Esophagus squamous epithelium (tissue), 4 donors: ENCODE measurements at regions not wholly inside any gene's neighbourhood (a gene's known extent, or its start where the extent isn't known, plus 50 kb on each side); places are given as distances from the start of the nearest gene placed in this dataset.

Experiments used
- POLR2A ChIP-seq, 4 donors: fragments of 450-650 bp; IDR thresholded peaks; one replicate each; pipeline ENCODE4 v1.6.1; 2017; ENCODE audit warnings: antibody characterized with exemption in 4 of 4, mild to moderate bottlenecking in 4 of 4, moderate library complexity in 3 of 4
- TF ChIP-seq, protein P1 (sequence below), 6 experiments: fragments of 450-650 bp in 4 of 6; fragments of 200-600 bp in 2 of 6; sonication (generic) in 2 of 6; IDR thresholded peaks; one replicate each; pipeline ENCODE4 v1.5.1; 2016 to 2019; ENCODE audit warnings: antibody characterized with exemption in 6 of 6, mild to moderate bottlenecking in 4 of 6, moderate library complexity in 4 of 6

GRCh38 chr4:54581807-54582206 is 76.0 kb upstream of the KIT start:
- TF ChIP-seq, protein P1, sequence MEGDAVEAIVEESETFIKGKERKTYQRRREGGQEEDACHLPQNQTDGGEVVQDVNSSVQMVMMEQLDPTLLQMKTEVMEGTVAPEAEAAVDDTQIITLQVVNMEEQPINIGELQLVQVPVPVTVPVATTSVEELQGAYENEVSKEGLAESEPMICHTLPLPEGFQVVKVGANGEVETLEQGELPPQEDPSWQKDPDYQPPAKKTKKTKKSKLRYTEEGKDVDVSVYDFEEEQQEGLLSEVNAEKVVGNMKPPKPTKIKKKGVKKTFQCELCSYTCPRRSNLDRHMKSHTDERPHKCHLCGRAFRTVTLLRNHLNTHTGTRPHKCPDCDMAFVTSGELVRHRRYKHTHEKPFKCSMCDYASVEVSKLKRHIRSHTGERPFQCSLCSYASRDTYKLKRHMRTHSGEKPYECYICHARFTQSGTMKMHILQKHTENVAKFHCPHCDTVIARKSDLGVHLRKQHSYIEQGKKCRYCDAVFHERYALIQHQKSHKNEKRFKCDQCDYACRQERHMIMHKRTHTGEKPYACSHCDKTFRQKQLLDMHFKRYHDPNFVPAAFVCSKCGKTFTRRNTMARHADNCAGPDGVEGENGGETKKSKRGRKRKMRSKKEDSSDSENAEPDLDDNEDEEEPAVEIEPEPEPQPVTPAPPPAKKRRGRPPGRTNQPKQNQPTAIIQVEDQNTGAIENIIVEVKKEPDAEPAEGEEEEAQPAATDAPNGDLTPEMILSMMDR (IDR thresholded peaks at IDR 0.05) = no peak
- no peak for TF ChIP-seq POLR2A (IDR thresholded peaks at IDR 0.05)
